ENCODE measurements at regions not wholly inside any gene's neighbourhood (a gene's known extent, or its start where the extent isn't known, plus 50 kb on each side); places are given as distances from the start of the nearest gene placed in this dataset.

DNA sequence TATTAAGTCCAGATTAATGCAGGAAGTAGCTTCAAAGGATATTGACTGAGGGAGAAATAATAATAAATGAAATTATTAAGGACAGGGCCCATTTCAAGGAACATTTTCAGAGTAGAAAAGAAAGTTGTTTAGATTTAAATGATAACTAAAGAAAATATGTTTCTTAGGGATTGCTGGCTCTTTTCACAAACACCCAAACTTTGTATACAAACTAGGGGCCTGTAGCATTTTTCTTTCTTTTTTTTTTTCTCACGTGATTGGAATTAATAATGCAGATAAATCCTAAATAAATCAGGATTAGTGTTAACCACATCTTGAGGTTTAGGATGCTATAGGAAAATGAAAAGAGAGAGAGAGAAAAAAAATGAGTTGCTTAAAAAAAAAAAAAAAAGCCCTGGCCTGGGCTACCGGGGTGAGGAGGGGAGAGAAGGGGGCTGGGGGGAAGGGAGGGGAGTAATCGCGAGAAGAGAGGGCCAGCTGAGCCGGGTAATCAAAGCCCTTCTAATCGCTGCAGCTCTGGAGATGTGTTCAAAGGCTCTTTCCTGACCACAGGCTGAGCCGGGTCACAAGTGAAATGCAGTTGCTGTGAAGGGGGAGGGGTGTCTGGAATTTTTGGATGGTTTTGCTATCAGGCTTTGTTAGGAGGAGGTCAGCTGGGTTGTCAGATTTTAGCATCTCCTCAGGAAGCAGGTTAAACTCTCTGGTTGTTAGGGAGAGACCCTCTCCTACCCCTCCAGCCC, 104.6 kb upstream of the ZFHX3 start:
- peak overlapping the region; percentile 39; the same call in 2 of the 3 replicates for H3K4me3 Mint-ChIP-seq
- H3K4me1 ChIP-seq (ENCODE audit: insufficient read depth), result peaks cover 19% of the 10 kb centered on the region
- no peaks in the 10 kb centered on the region for H3K9me3 Mint-ChIP-seq
- no peak overlapping the region for H2AFZ ChIP-seq
- H3K79me2 ChIP-seq (replicated peaks; ENCODE audit: insufficient read depth), result no peaks in the 10 kb centered on the region
- peak overlapping the region; percentile 48 for H3K4me2 ChIP-seq
- no peaks in the 10 kb centered on the region for H3K9me2 ChIP-seq (ENCODE audit: insufficient read depth)
- H3K27ac ChIP-seq (ENCODE audit: low read depth), result no peak overlapping the region
- H3K27me3 ChIP-seq (ENCODE audit: insufficient read depth), result no peaks in the 10 kb centered on the region
- ATAC-seq (peak; percentile 92), DNase-seq (ENCODE audit: low spot score) (peak; percentile 79)
- H3K4me3 ChIP-seq, result no peak overlapping the region
- peaks cover 25% of the 10 kb centered on the region for H3K4me1 Mint-ChIP-seq
- peaks cover 7% of the 10 kb centered on the region for H3K27me3 Mint-ChIP-seq (ENCODE audit: insufficient read depth, low read depth, poor library complexity)
- no peaks in the 10 kb centered on the region for H3F3A ChIP-seq (replicated peaks; ENCODE audit: low read depth)
- no peaks in the 10 kb centered on the region for H3K36me3 ChIP-seq (ENCODE audit: insufficient read depth)
- TF ChIP-seq, protein P1, sequence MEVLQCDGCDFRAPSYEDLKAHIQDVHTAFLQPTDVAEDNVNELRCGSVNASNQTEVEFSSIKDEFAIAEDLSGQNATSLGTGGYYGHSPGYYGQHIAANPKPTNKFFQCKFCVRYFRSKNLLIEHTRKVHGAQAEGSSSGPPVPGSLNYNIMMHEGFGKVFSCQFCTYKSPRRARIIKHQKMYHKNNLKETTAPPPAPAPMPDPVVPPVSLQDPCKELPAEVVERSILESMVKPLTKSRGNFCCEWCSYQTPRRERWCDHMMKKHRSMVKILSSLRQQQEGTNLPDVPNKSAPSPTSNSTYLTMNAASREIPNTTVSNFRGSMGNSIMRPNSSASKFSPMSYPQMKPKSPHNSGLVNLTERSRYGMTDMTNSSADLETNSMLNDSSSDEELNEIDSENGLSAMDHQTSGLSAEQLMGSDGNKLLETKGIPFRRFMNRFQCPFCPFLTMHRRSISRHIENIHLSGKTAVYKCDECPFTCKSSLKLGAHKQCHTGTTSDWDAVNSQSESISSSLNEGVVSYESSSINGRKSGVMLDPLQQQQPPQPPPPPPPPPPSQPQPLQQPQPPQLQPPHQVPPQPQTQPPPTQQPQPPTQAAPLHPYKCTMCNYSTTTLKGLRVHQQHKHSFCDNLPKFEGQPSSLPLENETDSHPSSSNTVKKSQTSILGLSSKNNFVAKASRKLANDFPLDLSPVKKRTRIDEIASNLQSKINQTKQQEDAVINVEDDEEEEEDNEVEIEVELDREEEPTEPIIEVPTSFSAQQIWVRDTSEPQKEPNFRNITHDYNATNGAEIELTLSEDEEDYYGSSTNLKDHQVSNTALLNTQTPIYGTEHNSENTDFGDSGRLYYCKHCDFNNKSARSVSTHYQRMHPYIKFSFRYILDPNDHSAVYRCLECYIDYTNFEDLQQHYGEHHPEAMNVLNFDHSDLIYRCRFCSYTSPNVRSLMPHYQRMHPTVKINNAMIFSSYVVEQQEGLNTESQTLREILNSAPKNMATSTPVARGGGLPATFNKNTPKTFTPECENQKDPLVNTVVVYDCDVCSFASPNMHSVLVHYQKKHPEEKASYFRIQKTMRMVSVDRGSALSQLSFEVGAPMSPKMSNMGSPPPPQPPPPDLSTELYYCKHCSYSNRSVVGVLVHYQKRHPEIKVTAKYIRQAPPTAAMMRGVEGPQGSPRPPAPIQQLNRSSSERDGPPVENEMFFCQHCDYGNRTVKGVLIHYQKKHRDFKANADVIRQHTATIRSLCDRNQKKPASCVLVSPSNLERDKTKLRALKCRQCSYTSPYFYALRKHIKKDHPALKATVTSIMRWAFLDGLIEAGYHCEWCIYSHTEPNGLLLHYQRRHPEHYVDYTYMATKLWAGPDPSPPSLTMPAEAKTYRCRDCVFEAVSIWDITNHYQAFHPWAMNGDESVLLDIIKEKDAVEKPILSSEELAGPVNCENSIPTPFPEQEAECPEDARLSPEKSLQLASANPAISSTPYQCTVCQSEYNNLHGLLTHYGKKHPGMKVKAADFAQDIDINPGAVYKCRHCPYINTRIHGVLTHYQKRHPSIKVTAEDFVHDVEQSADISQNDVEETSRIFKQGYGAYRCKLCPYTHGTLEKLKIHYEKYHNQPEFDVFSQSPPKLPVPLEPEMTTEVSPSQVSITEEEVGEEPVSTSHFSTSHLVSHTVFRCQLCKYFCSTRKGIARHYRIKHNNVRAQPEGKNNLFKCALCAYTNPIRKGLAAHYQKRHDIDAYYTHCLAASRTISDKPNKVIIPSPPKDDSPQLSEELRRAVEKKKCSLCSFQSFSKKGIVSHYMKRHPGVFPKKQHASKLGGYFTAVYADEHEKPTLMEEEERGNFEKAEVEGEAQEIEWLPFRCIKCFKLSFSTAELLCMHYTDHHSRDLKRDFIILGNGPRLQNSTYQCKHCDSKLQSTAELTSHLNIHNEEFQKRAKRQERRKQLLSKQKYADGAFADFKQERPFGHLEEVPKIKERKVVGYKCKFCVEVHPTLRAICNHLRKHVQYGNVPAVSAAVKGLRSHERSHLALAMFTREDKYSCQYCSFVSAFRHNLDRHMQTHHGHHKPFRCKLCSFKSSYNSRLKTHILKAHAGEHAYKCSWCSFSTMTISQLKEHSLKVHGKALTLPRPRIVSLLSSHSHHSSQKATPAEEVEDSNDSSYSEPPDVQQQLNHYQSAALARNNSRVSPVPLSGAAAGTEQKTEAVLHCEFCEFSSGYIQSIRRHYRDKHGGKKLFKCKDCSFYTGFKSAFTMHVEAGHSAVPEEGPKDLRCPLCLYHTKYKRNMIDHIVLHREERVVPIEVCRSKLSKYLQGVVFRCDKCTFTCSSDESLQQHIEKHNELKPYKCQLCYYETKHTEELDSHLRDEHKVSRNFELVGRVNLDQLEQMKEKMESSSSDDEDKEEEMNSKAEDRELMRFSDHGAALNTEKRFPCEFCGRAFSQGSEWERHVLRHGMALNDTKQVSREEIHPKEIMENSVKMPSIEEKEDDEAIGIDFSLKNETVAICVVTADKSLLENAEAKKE (CRISPR knock-in tag; IDR thresholded peaks at IDR 0.05), result peak; percentile 63; the same call in 1 of the 2 replicates
- no peak for TF ChIP-seq ZNF114 (CRISPR knock-in tag; IDR thresholded peaks at IDR 0.05)
- H3K27ac Mint-ChIP-seq, result no peak overlapping the region
- H3K36me3 Mint-ChIP-seq (ENCODE audit: low read depth), result no peaks in the 10 kb centered on the region
- no peaks in the 10 kb centered on the region for H4K20me1 ChIP-seq (replicated peaks; ENCODE audit: insufficient read depth)

DNA sequence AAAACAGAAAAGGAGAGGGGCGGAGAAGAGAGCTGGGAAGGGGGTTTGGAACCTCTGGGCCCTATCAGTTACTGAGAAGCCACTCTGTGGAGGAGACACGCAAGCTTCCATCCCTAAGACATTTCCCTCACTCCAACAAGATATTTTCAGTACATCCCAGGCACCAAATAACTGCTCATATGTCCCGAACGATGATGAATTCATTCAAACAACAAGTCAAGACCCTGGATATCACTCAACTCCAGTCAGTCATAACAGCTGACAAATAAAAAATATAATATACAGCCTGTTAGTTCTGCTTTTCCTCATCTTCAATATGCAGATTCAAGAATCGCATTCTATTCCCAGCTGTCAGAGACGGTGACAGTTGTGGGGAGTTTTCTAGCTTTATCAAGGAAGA, 104.0 kb upstream of the ZFHX3 start:
- H3K4me3 Mint-ChIP-seq, result no peak overlapping the region
- H3K4me1 Mint-ChIP-seq, result peaks cover 25% of the 10 kb centered on the region

More for the DNA sequence above, 104.0 kb upstream of the ZFHX3 start:
- no peak overlapping the region for H3K4me3 ChIP-seq
- H3K36me3 ChIP-seq (ENCODE audit: insufficient read depth), result no peaks in the 10 kb centered on the region
- no peak overlapping the region for H3K27ac ChIP-seq (ENCODE audit: low read depth)
- TF ChIP-seq EZH2phosphoT487 (IDR thresholded peaks at IDR 0.05; ENCODE audit: unreplicated experiment), result no peak
- TF ChIP-seq, protein P1 (CRISPR knock-in tag; IDR thresholded peaks at IDR 0.05), result no peak
- no peak overlapping the region for H3K4me2 ChIP-seq
- no peak overlapping the region for H2AFZ ChIP-seq
- H3K36me3 Mint-ChIP-seq (ENCODE audit: low read depth), result no peaks in the 10 kb centered on the region
- H4K20me1 ChIP-seq (replicated peaks; ENCODE audit: insufficient read depth), result no peaks in the 10 kb centered on the region
- H3F3A ChIP-seq (replicated peaks; ENCODE audit: low read depth), result no peaks in the 10 kb centered on the region
- peaks cover 19% of the 10 kb centered on the region for H3K4me1 ChIP-seq (ENCODE audit: insufficient read depth)
- peaks cover 7% of the 10 kb centered on the region for H3K27me3 Mint-ChIP-seq (ENCODE audit: insufficient read depth, low read depth, poor library complexity)
- no peaks in the 10 kb centered on the region for H3K9me2 ChIP-seq (ENCODE audit: insufficient read depth)
- no peak for DNase-seq (ENCODE audit: low spot score)
- no peaks in the 10 kb centered on the region for H3K9me3 Mint-ChIP-seq
- no peaks in the 10 kb centered on the region for H3K79me2 ChIP-seq (replicated peaks; ENCODE audit: insufficient read depth)
- no peaks in the 10 kb centered on the region for H3K27me3 ChIP-seq (ENCODE audit: insufficient read depth)
- H3K27ac Mint-ChIP-seq, result no peak overlapping the region
- no peak; the same call in 2 of the 3 replicates for ATAC-seq
